A673 (cell line): ENCODE measurements at regions not wholly inside any gene's neighbourhood (a gene's known extent, or its start where the extent isn't known, plus 50 kb on each side); places are given as distances from the start of the nearest gene placed in this dataset.

Experiments
- BruUV-seq: library from RNA; stranded (reverse); fragments of 400-500 nt; replicated peaks from 2 replicates; lab custom pipeline; 2021; lab: Mats Ljungman, UMichigan
- CTCF ChIA-PET: fragments of 300-600 bp; sonication (Branson Sonifier 250); formaldehyde crosslinking; loops from one replicate; lab custom pipeline; 2022; ENCODE audit warnings: antibody characterized with exemption; lab: Charles Lee
- POLR2A ChIA-PET: fragments of 300-600 bp; sonication (Branson Sonifier 250); formaldehyde crosslinking; loops from one replicate; lab custom pipeline; 2022; ENCODE audit warnings: antibody characterized with exemption; ENCODE audit not compliant: low non-redundant PET; lab: Charles Lee
- DNase-seq: peaks from one replicate; pipeline ENCODE4 v3.0.0-alpha.2; 2015; ENCODE audit warnings: low spot score
- H3K27ac ChIP-seq: fragments of 200-600 bp; sonication (generic); 2 replicates; pipeline ENCODE4 v1.5.1; 2016; ENCODE audit warnings: mixed run types, low read depth, mild to moderate bottlenecking, mixed read lengths, antibody characterized with exemption, low read length; ENCODE audit not compliant: poor library complexity, severe bottlenecking
- H3K27me3 ChIP-seq: fragments of 200-600 bp; sonication (generic); replicated peaks from 2 replicates; pipeline ENCODE4 v1.6.1; 2017; ENCODE audit warnings: mixed run types, low read depth, mild to moderate bottlenecking, mixed read lengths, antibody characterized with exemption, low read length; ENCODE audit not compliant: insufficient read depth, poor library complexity
- H3K36me3 ChIP-seq: fragments of 200-600 bp; sonication (generic); 2 replicates; pipeline ENCODE4 v1.6.1; 2016; ENCODE audit warnings: mixed run types, mild to moderate bottlenecking, mixed read lengths, antibody characterized with exemption, low read length; ENCODE audit not compliant: insufficient read depth, poor library complexity, severe bottlenecking
- H3K4me1 ChIP-seq: fragments of 200-600 bp; sonication (generic); 2 replicates; pipeline ENCODE4 v1.6.1; 2017; ENCODE audit warnings: mixed run types, mild to moderate bottlenecking, mixed read lengths, antibody characterized with exemption, low read length; ENCODE audit not compliant: insufficient read depth, poor library complexity, severe bottlenecking
- H3K4me3 ChIP-seq: fragments of 200-600 bp; sonication (generic); 2 replicates; pipeline ENCODE4 v1.5.1; 2016; ENCODE audit warnings: low read depth, mixed run types, mild to moderate bottlenecking, mixed read lengths, low read length; ENCODE audit not compliant: poor library complexity, severe bottlenecking
- H3K9me3 ChIP-seq: fragments of 200-600 bp; sonication (generic); 2 replicates; pipeline ENCODE4 v1.6.1; 2016; ENCODE audit warnings: mixed run types, low read depth, mild to moderate bottlenecking, mixed read lengths, antibody characterized with exemption, low read length; ENCODE audit not compliant: poor library complexity, severe bottlenecking
- EZH2 ChIP-seq: fragments of 200-600 bp; sonication (generic); IDR thresholded peaks from 2 replicates; pipeline ENCODE4 v1.6.1; 2017; ENCODE audit warnings: borderline replicate concordance, low read depth, mild to moderate bottlenecking, mixed read lengths, antibody characterized with exemption, low read length; ENCODE audit not compliant: poor library complexity, severe bottlenecking
- intact Hi-C: fragments of 100-400 bp; cut with micrococcal nuclease; formaldehyde crosslinking; loops from one replicate; pipeline ENCODE4 v1.10.0; 2022; ENCODE audit not compliant: unreplicated experiment
- TF ChIP-seq, protein P1 (sequence below): fragments of 300-800, 200-600 bp; sonication (generic); conservative IDR thresholded peaks from 2 replicates; pipeline ENCODE4 v1.5.1; 2017; ENCODE audit warnings: low read depth, mild to moderate bottlenecking, antibody characterized with exemption, low read length, moderate library complexity, mixed read lengths

DNA sequence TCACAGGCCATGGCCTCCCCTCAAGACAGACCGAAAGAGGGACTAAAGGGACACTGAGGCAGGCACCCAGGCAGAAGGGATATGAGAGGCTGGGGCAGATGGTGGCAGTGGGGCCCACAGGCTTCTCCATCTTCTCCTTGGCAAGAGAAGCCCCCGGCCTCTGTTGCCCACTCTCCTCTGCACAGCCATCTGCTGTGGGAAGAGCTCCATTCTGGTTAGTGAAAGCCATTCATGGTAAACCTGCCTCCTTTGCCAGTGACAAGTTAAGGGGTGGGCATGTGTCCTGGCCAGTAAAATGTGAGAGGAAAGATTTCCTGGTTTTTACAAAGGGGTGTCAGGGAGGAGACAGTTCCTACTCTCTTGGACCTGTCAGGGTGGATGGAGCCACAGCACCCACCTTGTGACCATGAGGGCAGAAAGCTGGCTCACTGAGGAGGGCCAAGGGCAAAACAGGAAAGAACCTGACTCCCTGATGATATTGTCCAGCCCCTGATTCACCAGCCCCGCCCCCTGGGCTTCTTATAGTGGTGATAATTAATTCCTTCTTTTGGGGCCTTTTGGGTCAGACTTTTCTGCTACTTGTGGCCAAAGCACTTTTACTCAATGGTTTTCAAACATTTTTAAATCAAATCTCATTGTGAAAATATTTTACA is 130.4 kb upstream of the SMAD3 start:
- TF ChIP-seq, protein P1, sequence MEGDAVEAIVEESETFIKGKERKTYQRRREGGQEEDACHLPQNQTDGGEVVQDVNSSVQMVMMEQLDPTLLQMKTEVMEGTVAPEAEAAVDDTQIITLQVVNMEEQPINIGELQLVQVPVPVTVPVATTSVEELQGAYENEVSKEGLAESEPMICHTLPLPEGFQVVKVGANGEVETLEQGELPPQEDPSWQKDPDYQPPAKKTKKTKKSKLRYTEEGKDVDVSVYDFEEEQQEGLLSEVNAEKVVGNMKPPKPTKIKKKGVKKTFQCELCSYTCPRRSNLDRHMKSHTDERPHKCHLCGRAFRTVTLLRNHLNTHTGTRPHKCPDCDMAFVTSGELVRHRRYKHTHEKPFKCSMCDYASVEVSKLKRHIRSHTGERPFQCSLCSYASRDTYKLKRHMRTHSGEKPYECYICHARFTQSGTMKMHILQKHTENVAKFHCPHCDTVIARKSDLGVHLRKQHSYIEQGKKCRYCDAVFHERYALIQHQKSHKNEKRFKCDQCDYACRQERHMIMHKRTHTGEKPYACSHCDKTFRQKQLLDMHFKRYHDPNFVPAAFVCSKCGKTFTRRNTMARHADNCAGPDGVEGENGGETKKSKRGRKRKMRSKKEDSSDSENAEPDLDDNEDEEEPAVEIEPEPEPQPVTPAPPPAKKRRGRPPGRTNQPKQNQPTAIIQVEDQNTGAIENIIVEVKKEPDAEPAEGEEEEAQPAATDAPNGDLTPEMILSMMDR, result no peak
- no peaks in the 10 kb centered on the region for H3K9me3 ChIP-seq
- POLR2A ChIA-PET, result no interaction called here
- no TSS peak for BruUV-seq
- intact Hi-C loops, result no loop called here
- no peak for DNase-seq
- no peak overlapping the region for H3K27ac ChIP-seq
- no peak overlapping the region for H3K4me3 ChIP-seq
- peaks cover 17% of the 10 kb centered on the region for H3K4me1 ChIP-seq
- no peaks in the 10 kb centered on the region for H3K27me3 ChIP-seq
- CTCF ChIA-PET, result no interaction called here
- H3K36me3 ChIP-seq, result no peaks in the 10 kb centered on the region

DNA sequence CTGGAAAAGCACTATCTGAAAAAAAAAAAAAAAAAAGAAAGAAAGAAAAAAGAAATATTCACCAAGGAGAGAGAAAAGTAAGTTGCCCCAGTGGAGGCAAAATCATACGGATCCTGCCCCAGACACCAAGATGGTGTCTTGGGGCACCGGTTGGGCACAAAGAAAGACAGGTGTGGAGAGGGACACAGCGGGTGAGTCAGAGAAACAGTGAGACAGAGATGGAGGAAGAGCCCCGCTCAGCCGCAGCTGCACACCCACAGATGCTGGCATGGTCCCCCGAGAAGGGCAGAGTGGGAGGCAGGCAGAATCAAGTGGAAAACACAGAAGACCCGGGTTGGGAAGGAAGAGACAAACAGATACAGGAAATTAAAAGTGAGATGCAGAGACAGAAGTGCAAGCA is 129.7 kb upstream of the SMAD3 start:
- intact Hi-C loops, result no loop called here
- POLR2A ChIA-PET, result no interaction called here

GRCh38 chr15:66936109-66936860 is 129.1 kb upstream of the SMAD3 start:
- no peak overlapping the region for H3K4me3 ChIP-seq
- TF ChIP-seq, protein P1, result no peak
- TF ChIP-seq EZH2, result no peak
- H3K4me1 ChIP-seq, result peaks cover 17% of the 10 kb centered on the region
- DNase-seq, result no peak
- no peaks in the 10 kb centered on the region for H3K36me3 ChIP-seq
- CTCF ChIA-PET, result no interaction called here
- POLR2A ChIA-PET, result no interaction called here
- BruUV-seq, result no TSS peak
- no peak overlapping the region for H3K27ac ChIP-seq
- no peaks in the 10 kb centered on the region for H3K27me3 ChIP-seq
- intact Hi-C loops, result no loop called here
- no peaks in the 10 kb centered on the region for H3K9me3 ChIP-seq

More for the DNA sequence above, 129.7 kb upstream of the SMAD3 start:
- Histone ChIP-seq H3K4me3 (no peak overlapping the region), H3K4me1 (peaks cover 17% of the 10 kb centered on the region), H3K36me3 (no peaks in the 10 kb centered on the region), H3K27me3 (no peaks in the 10 kb centered on the region), H3K27ac (no peak overlapping the region), H3K9me3 (no peaks in the 10 kb centered on the region)
- no TSS peak for BruUV-seq
- CTCF ChIA-PET, result no interaction called here
- no peak for DNase-seq
- TF ChIP-seq EZH2, result no peak
- TF ChIP-seq, protein P1, result no peak
